Progenitor cell of endocrine pancreas (in vitro differentiated cells): ENCODE measurements at regions not wholly inside any gene's neighbourhood (a gene's known extent, or its start where the extent isn't known, plus 50 kb on each side); places are given as distances from the start of the nearest gene placed in this dataset.

Source experiments
- DNase-seq: peaks from one replicate; pipeline ENCODE4 v3.0.0; 2021; ENCODE audit warnings: low spot score; ENCODE audit not compliant: unreplicated experiment
- H3K27ac Mint-ChIP-seq: 2 replicates; pipeline ENCODE4 v1.8.0; 2021; ENCODE audit warnings: mild to moderate bottlenecking, moderate library complexity, mixed read lengths
- H3K27me3 Mint-ChIP-seq: 2 replicates; pipeline ENCODE4 v1.8.0; 2021; ENCODE audit warnings: mixed read lengths
- H3K36me3 Mint-ChIP-seq: 2 replicates; pipeline ENCODE4 v1.8.0; 2022; ENCODE audit warnings: mixed read lengths; ENCODE audit not compliant: insufficient read depth
- H3K4me1 Mint-ChIP-seq: 2 replicates; pipeline ENCODE4 v1.8.0; 2021; ENCODE audit warnings: low read depth, mixed read lengths
- H3K4me3 Mint-ChIP-seq: 2 replicates; pipeline ENCODE4 v1.8.0; 2021; ENCODE audit warnings: low read depth, mild to moderate bottlenecking, moderate library complexity, mixed read lengths
- H3K9me3 Mint-ChIP-seq: 2 replicates; pipeline ENCODE4 v1.8.0; 2021; ENCODE audit warnings: low read depth, mixed read lengths
- CTCF ChIP-seq: fragments of 200-600 bp; sonication (generic); IDR thresholded peaks from one replicate; pipeline ENCODE4 v1.5.0; 2021; ENCODE audit warnings: antibody characterized with exemption, mild to moderate bottlenecking; ENCODE audit not compliant: unreplicated experiment

- peaks cover 10% of the 10 kb centered on the region for H3K9me3 Mint-ChIP-seq
- no peak for TF ChIP-seq CTCF
- no peak for DNase-seq
- H3K27me3 Mint-ChIP-seq, result no peaks in the 10 kb centered on the region
- H3K4me1 Mint-ChIP-seq, result no peaks in the 10 kb centered on the region
- no peaks in the 10 kb centered on the region for H3K36me3 Mint-ChIP-seq
- H3K27ac Mint-ChIP-seq, result no peak overlapping the region
- no peak overlapping the region for H3K4me3 Mint-ChIP-seq
These were observed 205.4 kb upstream of the XYLT1 start for GRCh38 chr16:17676171-17676570.

GRCh38 chr16:17668386-17668785 is 197.6 kb upstream of the XYLT1 start:
- Mint-ChIP-seq H3K27me3 (peaks cover 4% of the 10 kb centered on the region), H3K27ac (no peak overlapping the region), H3K36me3 (no peaks in the 10 kb centered on the region), H3K9me3 (no peaks in the 10 kb centered on the region), H3K4me3 (no peak overlapping the region), H3K4me1 (peaks cover 2% of the 10 kb centered on the region)
- no peak for DNase-seq
- TF ChIP-seq CTCF, result no peak

GRCh38 chr16:17666293-17666692 is 195.5 kb upstream of the XYLT1 start:
- no peak overlapping the region for H3K27ac Mint-ChIP-seq
- H3K4me1 Mint-ChIP-seq, result peaks cover 2% of the 10 kb centered on the region
- H3K9me3 Mint-ChIP-seq, result no peaks in the 10 kb centered on the region
- peaks cover 9% of the 10 kb centered on the region for H3K27me3 Mint-ChIP-seq
- no peak overlapping the region for H3K4me3 Mint-ChIP-seq
- DNase-seq, result no peak
- H3K36me3 Mint-ChIP-seq, result no peaks in the 10 kb centered on the region
- TF ChIP-seq CTCF, result no peak

GRCh38 chr16:17658881-17659280 is 188.1 kb upstream of the XYLT1 start:
- Mint-ChIP-seq H3K27ac (no peak overlapping the region), H3K4me3 (no peak overlapping the region), H3K4me1 (peaks cover 1% of the 10 kb centered on the region), H3K27me3 (peaks cover 27% of the 10 kb centered on the region), H3K36me3 (no peaks in the 10 kb centered on the region), H3K9me3 (no peaks in the 10 kb centered on the region)
- no peak for DNase-seq
- no peak for TF ChIP-seq CTCF

GRCh38 chr16:17657045-17657444 is 186.3 kb upstream of the XYLT1 start:
- Mint-ChIP-seq H3K4me1 (peaks cover 1% of the 10 kb centered on the region), H3K27ac (no peak overlapping the region), H3K4me3 (no peak overlapping the region), H3K9me3 (no peaks in the 10 kb centered on the region), H3K36me3 (no peaks in the 10 kb centered on the region), H3K27me3 (peaks cover 27% of the 10 kb centered on the region)
- TF ChIP-seq CTCF, result no peak
- DNase-seq, result no peak
